Loucy (cell line): ENCODE measurements at regions not wholly inside any gene's neighbourhood (a gene's known extent, or its start where the extent isn't known, plus 50 kb on each side); places are given as distances from the start of the nearest gene placed in this dataset.

Source experiments
- H2AFZ ChIP-seq: fragments of 200-600 bp; sonication (generic); 2 replicates; pipeline ENCODE4 v1.6.0; 2016; ENCODE audit warnings: antibody characterized with exemption, mild to moderate bottlenecking, low read length, moderate library complexity
- H3F3A ChIP-seq: fragments of 200-600 bp; 2 replicates; pipeline ENCODE4 v1.6.0; 2016; ENCODE audit warnings: antibody characterized with exemption, low read depth, mild to moderate bottlenecking
- H3K27me3 ChIP-seq: fragments of 200-600 bp; sonication (generic); 2 replicates; pipeline ENCODE4 v1.6.1; 2014; ENCODE audit warnings: low read length, mild to moderate bottlenecking; ENCODE audit not compliant: insufficient read depth, poor library complexity, severe bottlenecking
- H3K36me3 ChIP-seq: fragments of 200-600 bp; sonication (generic); 2 replicates; pipeline ENCODE4 v1.6.1; 2016; ENCODE audit warnings: low read length; ENCODE audit not compliant: insufficient read depth
- H3K4me1 ChIP-seq: fragments of 200-600 bp; sonication (generic); 2 replicates; pipeline ENCODE4 v1.5.1; 2014; ENCODE audit warnings: low read length, mild to moderate bottlenecking; ENCODE audit not compliant: insufficient read depth, poor library complexity, severe bottlenecking
- H3K4me2 ChIP-seq: fragments of 200-600 bp; sonication (generic); 2 replicates; pipeline ENCODE4 v1.6.0; 2014; ENCODE audit warnings: antibody characterized with exemption, low read length, low read depth, mild to moderate bottlenecking; ENCODE audit not compliant: poor library complexity, severe bottlenecking
- H3K4me3 ChIP-seq: fragments of 200-600 bp; sonication (generic); 2 replicates; pipeline ENCODE4 v1.5.1; 2014; ENCODE audit warnings: low read length, mild to moderate bottlenecking, mixed read lengths; ENCODE audit not compliant: poor library complexity, severe bottlenecking
- H3K79me2 ChIP-seq: fragments of 200-600 bp; sonication (generic); 2 replicates; pipeline ENCODE4 v1.6.1; 2014; ENCODE audit warnings: low read length; ENCODE audit not compliant: insufficient read depth
- H3K9ac ChIP-seq: fragments of 200-600 bp; sonication (generic); 2 replicates; pipeline ENCODE4 v1.6.0; 2014; ENCODE audit warnings: mild to moderate bottlenecking, low read depth, low read length, moderate library complexity; ENCODE audit not compliant: poor library complexity, severe bottlenecking
- H3K9me2 ChIP-seq: fragments of 200-600 bp; sonication (generic); replicated peaks from 2 replicates; pipeline ENCODE4 v1.6.1; 2016; ENCODE audit warnings: low read depth, low read length, mixed read lengths
- H3K9me3 ChIP-seq: fragments of 200-600 bp; sonication (generic); 2 replicates; pipeline ENCODE4 v1.6.1; 2014; ENCODE audit warnings: mild to moderate bottlenecking, antibody characterized with exemption, low read length, low read depth; ENCODE audit not compliant: insufficient read depth
- H4K20me1 ChIP-seq: fragments of 200-600 bp; sonication (generic); 2 replicates; pipeline ENCODE4 v1.6.0; 2014; ENCODE audit warnings: antibody characterized with exemption, low read length, mild to moderate bottlenecking; ENCODE audit not compliant: insufficient read depth, poor library complexity, severe bottlenecking
- EZH2phosphoT487 ChIP-seq: fragments of 200-600 bp; IDR thresholded peaks from 2 replicates; pipeline ENCODE4 v1.6.1; 2018; ENCODE audit warnings: antibody characterized with exemption, mild to moderate bottlenecking, moderate library complexity, borderline replicate concordance
- TF ChIP-seq, protein P1 (sequence below): fragments of 200-600 bp; sonication (generic); conservative IDR thresholded peaks from 2 replicates; pipeline ENCODE4 v1.5.1; 2014; ENCODE audit warnings: mild to moderate bottlenecking, antibody characterized with exemption, low read length

DNA sequence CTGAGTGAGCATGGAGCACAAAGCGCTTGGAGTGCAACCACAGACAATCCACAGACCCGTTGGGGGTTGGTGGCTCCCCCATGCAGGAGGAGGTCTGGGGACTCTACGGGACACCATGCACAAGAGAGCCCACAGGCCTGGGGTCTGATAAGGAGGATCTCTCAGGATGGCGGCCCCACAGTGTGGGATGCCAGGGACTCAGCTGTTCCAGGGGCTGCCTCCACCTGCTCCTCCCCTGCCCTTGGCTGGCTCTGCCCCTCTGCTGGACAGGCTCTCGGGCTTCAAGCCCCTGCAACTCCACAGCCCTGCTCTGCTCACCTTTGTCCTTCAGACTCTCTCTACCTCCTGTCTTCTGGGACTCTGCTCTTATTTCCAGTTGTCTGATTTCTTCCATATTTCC is 184.5 kb upstream of the CHRNA7 start:
- Histone ChIP-seq H3K9me2 (no peaks in the 10 kb centered on the region), H2AFZ (no peak overlapping the region), H3K4me1 (no peaks in the 10 kb centered on the region), H3K36me3 (no peaks in the 10 kb centered on the region), H3K79me2 (no peaks in the 10 kb centered on the region), H3K9me3 (no peaks in the 10 kb centered on the region; the same call in 1 of the 2 replicates), H3F3A (no peaks in the 10 kb centered on the region), H3K4me2 (no peak overlapping the region), H3K4me3 (no peak overlapping the region), H3K27me3 (no peaks in the 10 kb centered on the region), H4K20me1 (no peaks in the 10 kb centered on the region), H3K9ac (no peak overlapping the region)
- TF ChIP-seq, protein P1, sequence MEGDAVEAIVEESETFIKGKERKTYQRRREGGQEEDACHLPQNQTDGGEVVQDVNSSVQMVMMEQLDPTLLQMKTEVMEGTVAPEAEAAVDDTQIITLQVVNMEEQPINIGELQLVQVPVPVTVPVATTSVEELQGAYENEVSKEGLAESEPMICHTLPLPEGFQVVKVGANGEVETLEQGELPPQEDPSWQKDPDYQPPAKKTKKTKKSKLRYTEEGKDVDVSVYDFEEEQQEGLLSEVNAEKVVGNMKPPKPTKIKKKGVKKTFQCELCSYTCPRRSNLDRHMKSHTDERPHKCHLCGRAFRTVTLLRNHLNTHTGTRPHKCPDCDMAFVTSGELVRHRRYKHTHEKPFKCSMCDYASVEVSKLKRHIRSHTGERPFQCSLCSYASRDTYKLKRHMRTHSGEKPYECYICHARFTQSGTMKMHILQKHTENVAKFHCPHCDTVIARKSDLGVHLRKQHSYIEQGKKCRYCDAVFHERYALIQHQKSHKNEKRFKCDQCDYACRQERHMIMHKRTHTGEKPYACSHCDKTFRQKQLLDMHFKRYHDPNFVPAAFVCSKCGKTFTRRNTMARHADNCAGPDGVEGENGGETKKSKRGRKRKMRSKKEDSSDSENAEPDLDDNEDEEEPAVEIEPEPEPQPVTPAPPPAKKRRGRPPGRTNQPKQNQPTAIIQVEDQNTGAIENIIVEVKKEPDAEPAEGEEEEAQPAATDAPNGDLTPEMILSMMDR, result no peak
- TF ChIP-seq EZH2phosphoT487, result no peak

DNA sequence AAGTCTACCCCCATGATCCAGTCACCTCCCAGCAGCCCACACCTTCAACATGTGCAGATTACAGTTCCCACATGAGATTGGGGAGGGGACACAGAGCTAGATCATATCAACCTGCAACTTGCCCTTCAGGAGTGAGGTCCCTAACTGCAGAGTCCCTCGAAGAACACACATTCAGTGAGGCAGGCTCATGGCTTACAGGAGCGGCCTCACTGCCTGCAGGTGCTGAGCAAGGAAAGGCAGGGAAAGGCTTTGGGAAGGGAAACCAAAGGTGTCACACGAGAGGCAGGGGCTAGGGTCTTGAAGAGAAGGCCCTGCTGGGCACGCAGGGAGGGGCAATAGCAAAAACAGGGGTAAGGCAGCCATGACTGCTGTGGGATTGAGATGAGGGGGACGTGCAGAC is 182.4 kb upstream of the CHRNA7 start:
- Histone ChIP-seq H3K4me1 (no peaks in the 10 kb centered on the region), H4K20me1 (no peaks in the 10 kb centered on the region), H3K27me3 (no peaks in the 10 kb centered on the region), H3F3A (no peaks in the 10 kb centered on the region), H3K9me2 (no peaks in the 10 kb centered on the region), H3K79me2 (no peaks in the 10 kb centered on the region), H3K36me3 (no peaks in the 10 kb centered on the region), H3K9me3 (no peaks in the 10 kb centered on the region; the same call in 1 of the 2 replicates), H3K4me2 (no peak overlapping the region), H3K4me3 (no peak overlapping the region), H3K9ac (no peak overlapping the region), H2AFZ (no peak overlapping the region)
- TF ChIP-seq EZH2phosphoT487, result no peak
- TF ChIP-seq, protein P1, result no peak

DNA sequence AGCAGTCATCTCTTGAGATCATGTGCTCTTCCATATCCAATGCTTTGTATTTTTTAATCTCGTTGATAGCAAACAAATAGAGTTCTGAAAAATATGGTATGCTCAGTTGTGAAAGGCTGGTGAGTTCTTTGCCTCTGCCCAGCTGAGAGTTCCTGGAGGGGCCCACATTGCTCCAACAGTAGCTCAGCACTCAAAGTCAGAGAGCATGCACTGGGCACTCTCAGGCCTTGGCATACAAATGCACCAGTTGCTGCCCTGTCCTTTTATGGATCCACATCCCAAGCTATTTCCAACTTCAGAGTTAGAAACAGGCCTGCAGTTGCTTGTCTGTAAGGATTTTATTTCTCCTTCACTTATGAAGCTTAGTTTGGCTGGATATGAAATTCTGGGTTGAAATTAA is 181.7 kb upstream of the CHRNA7 start:
- Histone ChIP-seq H2AFZ (no peak overlapping the region), H3K4me1 (no peaks in the 10 kb centered on the region), H3K27me3 (no peaks in the 10 kb centered on the region), H3K4me3 (no peak overlapping the region), H3K4me2 (no peak overlapping the region), H3K36me3 (no peaks in the 10 kb centered on the region), H3K79me2 (no peaks in the 10 kb centered on the region), H3K9me2 (no peaks in the 10 kb centered on the region), H3F3A (no peaks in the 10 kb centered on the region), H4K20me1 (no peaks in the 10 kb centered on the region), H3K9ac (no peak overlapping the region), H3K9me3 (no peaks in the 10 kb centered on the region; the same call in 1 of the 2 replicates)
- no peak for TF ChIP-seq EZH2phosphoT487
- TF ChIP-seq, protein P1, result no peak
